DMS 273 (cell line): ENCODE measurements at regions not wholly inside any gene's neighbourhood (a gene's known extent, or its start where the extent isn't known, plus 50 kb on each side); places are given as distances from the start of the nearest gene placed in this dataset.

Experiments
- DNase-seq: peaks from one replicate; lab custom pipeline; 2025; ENCODE audit not compliant: unreplicated experiment; lab: John Stamatoyannopoulos, UW

DNA sequence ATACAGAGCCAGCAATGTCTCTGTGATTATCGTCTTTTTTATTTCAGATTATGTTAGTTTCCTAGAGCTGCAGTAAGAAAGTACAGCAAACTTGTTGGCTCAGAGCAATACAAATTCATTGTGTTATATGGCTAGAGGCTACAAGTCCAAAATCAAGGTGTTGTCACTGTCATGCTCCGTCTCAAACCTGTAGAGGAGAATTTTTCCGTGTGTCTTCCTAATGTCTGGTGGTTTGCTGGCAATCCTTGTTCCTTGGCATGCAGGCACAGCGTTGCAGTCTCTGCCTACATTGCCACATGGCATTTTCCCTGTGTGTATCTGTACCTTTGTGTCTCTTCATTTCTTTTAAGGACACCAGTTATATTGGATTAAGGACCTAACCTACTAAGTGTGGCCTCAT is 244.4 kb downstream of the LRRIQ3 start:
- no peak for DNase-seq

DNA sequence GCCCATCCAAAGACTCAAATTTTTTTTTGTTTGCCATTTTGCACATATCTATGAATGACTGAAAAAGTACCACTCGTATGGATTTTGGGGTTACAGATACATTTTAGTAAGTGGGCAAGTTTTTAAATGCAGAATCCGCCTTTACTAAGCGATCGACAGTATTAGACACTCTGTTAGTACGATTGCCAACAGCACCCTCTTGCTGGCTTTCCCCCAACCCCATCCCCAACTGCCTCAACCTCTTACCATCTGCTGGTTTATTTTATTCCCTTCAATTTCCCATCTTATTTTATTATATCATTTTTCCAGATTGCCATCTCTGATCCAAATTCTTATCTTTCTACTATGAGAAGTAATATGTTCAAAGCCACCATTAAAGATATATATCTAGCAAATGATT is 244.8 kb downstream of the LRRIQ3 start:
- DNase-seq = no peak

DNA sequence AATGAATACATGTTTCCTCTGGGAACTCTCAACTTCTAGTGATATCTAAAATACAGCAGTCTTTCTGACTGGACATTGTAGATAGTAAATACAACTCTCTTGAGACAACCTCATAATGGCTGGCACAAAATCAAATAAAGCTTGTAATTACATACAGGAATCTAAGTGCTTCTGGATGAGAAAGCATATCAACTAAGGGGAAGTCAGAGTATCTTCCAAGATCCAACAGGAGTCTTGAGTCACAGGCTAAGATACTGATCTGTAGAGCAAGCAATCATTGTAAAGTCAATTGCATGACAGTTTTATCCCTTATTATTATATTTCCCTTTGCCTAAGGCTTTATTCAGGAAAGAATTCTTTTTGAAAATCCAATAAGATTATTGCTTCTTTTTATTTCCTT is 249.9 kb downstream of the LRRIQ3 start:
- no peak for DNase-seq

- no peak for DNase-seq
Measured at GRCh38 chr1:73947009-73947408, 251.0 kb downstream of the LRRIQ3 start.

GRCh38 chr1:73943270-73943669 is 254.7 kb downstream of the LRRIQ3 start:
- no peak for DNase-seq

- DNase-seq = no peak
Measured at GRCh38 chr1:73930293-73930692, 267.7 kb downstream of the LRRIQ3 start.

GRCh38 chr1:73914951-73915350 is 283.0 kb downstream of the LRRIQ3 start:
- no peak for DNase-seq

GRCh38 chr1:73913025-73913424 is 285.0 kb downstream of the LRRIQ3 start:
- no peak for DNase-seq

- DNase-seq = no peak
Measured at GRCh38 chr1:73911849-73912248, 286.1 kb downstream of the LRRIQ3 start.

- DNase-seq = no peak
Measured at GRCh38 chr1:73910466-73910865, 287.5 kb downstream of the LRRIQ3 start.

- no peak for DNase-seq
Measured at GRCh38 chr1:73910062-73910461, 287.9 kb downstream of the LRRIQ3 start.

- DNase-seq = no peak
Measured at GRCh38 chr1:73909043-73909562, 288.9 kb downstream of the LRRIQ3 start.

GRCh38 chr1:73907051-73907450 is 290.9 kb downstream of the LRRIQ3 start:
- DNase-seq = no peak

DNA sequence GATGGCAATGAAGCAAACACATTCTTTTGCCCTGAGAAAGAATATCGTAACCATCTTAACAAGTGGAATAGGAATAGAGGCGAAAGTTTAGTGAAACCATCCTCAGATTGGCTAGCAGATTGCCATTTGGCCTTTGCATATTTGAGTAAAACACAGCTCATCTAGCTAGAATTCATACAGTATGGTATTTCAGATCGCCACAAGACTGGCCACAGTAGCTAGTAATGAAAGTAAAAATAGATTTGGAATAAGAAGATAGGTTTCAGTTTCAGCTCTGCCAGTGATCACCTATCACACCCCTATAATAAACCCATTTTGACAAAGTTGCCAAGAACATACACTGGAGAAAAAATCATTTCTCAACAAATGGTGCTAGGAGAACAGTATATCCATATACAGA is 294.9 kb downstream of the LRRIQ3 start:
- DNase-seq = no peak

DNA sequence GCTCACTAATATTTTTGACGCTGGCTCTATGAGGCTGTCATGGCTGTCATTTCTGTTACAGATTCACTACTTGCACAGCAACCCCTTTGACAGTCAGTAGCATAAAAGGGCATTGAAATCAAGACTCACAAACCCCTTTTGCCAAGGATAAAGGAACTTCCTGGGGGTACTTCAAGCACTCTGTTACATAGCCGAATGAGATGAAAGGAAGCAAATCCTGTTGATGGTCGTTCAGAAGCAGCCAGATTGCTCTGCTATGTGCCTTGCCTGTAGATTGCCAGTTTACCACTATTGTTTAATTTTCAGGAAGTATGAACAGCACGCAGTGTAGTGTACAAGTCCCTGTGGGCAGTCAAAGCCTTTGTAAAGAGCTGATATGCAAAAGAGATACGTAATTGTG is 296.2 kb downstream of the LRRIQ3 start:
- DNase-seq = no peak

DNA sequence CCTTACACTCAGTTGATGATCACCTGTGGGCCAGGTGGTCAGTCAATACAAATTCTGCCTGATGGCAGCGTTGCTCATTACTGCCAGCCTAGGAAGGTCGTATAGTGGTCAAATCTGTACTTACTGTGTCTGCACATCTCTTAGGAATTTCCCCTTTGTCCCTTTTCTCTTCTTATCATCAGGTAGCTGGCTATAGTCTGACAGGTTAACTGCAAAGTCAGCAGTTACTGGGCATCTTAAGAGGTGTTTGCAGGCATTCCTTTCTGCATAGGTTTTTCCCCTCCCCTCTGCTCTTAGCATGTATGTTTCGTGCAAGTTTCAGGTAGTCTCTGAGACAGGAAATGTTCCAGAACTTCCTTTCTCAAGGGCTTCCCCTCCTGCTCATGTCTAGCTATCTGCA is 298.7 kb downstream of the LRRIQ3 start:
- DNase-seq = no peak

DNA sequence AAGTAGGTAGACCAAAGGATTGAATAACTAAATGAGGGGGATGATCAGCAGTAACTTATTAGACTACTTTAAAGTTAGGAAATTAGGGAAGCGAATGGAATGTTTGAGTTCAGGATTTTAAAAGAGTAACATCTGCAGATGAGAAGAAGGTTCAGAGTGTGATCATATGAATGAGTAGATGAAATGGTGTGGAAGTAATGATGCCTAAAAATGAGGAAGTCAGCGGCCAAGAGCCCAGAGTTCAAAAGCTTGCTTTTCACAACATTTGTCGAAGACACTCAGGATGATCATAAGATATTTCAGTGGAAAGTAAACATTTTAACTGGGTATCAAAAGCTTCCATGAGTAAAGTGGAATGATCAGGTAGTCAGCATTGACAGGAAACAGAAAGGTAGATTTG is 299.4 kb downstream of the LRRIQ3 start:
- no peak for DNase-seq

GRCh38 chr1:73887412-73887811 is 310.6 kb downstream of the LRRIQ3 start:
- DNase-seq = peak; percentile 26

DNA sequence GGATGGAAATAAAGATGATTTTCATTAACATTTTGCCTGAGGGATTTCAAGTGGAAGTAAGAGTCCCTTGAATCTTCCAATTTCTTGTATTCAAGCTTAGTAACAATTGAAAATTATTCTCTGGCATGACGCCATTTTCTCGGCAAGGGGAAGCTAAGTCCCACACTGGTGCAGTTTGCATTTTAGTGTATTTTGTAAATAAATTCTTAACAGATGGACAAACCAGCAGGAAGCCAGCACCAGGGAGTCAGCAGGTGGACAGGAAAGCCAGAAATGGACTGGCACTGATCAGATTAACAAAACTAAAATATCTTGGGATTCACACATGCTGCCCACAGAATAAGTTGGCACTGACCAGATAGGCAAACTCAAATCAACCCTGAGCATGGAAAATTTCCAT is 311.3 kb downstream of the LRRIQ3 start:
- peak; percentile 69 for DNase-seq

- DNase-seq = no peak
Measured at GRCh38 chr1:73874806-73875205, 323.2 kb downstream of the LRRIQ3 start.

GRCh38 chr1:73868810-73869336 is 329.1 kb downstream of the LRRIQ3 start:
- DNase-seq = peak; percentile 20

- DNase-seq = no peak
Measured at GRCh38 chr1:73862355-73862754, 335.6 kb downstream of the LRRIQ3 start.

- no peak for DNase-seq
Measured at GRCh38 chr1:73860421-73860950, 337.5 kb downstream of the LRRIQ3 start.
